HS-5 (cell line): ENCODE measurements at regions not wholly inside any gene's neighbourhood (a gene's known extent, or its start where the extent isn't known, plus 50 kb on each side); places are given as distances from the start of the nearest gene placed in this dataset.
A peak's percentile ranks its signal among the peaks of the same experiment; 100 is the strongest.

Experiments
- DNase-seq: peaks from one replicate; pipeline ENCODE4 v3.0.0-alpha.2; 2012; ENCODE audit warnings: low read depth

DNA sequence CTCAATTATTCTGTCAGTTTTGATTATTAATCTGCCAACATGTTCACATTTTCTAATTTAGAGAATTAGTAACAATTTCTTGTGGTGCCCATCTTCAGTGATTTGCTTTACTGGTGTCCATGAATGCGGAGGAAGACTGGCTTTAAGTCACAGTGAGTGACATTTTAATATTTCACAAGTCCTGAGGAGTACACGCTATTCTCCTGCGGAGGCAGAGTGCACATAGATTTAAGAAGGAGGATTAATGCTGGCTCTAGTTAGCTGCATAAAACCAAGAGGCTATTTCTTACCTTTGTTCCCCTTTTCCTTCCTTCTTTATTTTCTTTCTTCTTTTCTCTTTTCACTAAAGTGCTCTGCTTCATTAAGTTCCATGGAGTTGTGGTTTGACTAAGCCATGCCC is 495.2 kb upstream of the IGFBP7 start:
- no peak for DNase-seq

DNA sequence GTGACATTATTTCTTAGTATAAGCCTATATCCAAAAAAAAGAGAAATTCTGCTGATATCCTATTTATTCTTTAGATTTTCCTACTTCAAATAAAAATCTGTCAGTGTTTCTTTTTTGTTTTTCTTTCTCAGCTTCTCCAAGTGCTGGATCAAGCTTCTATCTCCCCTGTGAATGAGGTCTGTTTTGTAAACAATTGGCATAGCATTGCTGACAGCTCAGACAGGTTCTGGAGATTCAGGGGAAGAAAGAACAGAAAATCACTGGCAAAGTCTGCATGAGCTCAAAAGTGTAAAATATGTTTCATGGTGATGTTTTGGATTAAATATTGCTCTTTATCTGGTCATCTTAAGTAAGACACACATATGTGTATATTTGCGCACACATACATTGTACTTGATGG is 492.0 kb upstream of the IGFBP7 start:
- no peak for DNase-seq

DNA sequence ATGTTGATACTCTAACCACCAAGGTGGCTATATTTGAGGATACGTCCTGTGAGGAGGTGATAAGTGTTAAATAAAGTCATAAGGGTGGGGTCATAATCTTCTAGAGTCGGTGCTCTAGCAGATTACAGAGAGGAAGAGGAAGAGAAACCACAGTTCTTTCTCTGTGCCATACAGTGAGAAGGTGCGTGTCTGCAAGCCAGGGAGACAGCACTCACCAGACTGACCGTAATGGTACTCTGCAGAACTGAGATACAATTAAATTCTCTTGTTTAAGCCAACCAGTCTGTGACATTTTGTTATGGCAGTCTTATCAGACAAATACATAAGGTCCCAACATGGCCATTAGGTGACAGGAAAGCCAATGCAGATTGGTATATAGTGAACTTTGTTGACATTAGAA is 480.9 kb upstream of the IGFBP7 start:
- DNase-seq = no peak

GRCh38 chr4:57588557-57588956 is 478.4 kb upstream of the IGFBP7 start:
- no peak for DNase-seq

GRCh38 chr4:57580710-57581599 is 470.8 kb upstream of the IGFBP7 start:
- no peak for DNase-seq

GRCh38 chr4:57575426-57575825 is 465.2 kb upstream of the IGFBP7 start:
- no peak for DNase-seq

DNA sequence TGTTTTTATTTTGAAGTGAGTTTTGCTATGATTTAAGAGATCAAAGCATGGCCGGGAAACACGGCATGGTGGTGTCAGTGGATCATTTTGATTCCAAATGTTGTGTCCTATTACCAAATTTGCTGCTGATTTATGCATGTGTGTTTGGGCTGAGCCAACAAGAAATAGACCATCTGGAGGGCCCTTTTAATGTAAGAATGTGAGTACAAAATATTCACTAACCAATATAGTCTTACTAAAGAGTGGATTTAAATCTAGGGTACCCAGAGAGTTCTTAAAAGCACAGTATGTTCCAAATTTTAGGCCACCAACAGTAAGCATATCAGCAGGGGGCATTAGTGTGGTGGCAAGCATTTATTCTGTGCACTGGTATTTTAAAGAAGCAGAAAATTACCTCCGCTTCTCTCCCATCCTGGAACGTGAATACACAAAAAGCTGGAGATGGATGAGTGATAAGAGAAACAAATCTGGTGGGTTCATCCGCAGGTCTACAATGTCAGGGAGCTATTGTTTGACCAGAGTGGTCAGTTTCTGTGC is 444.4 kb upstream of the IGFBP7 start:
- DNase-seq = no peak

DNA sequence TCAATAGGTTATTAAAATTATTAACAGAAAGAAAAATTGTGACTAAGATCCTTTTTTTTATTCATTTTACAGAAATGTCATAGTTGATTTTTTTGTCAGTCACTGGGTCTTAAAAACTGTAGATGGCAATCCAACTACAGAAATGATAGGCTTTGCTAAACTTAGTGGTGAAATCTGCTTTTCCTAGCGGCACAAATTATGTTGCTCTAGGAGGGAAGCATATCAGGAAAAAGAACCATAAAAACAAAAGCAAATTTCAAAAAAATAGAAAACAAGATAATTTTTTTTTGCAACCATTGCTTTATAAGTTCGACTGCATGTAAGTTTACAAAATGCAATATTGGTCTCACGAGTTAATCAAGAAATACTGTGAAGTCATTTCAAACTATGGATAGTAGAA is 443.5 kb upstream of the IGFBP7 start:
- DNase-seq = no peak

DNA sequence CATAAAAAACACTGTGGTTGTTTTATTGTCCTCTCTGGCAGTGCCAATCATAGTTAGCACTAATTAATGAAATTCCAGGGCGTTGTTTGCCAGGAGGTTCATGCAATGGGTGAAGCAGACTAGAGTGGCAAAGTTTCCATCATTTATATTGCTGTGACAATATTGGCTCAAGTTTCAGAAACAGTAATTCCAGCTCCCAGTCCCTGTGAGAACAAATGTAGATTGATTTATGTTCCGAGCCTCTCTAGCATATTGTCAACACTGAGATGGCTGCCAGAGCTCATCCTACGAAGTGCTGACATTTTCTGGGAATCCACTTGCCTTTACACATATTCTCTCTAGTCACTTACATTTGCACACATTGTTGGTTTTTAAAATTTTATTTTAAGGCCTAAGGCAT is 440.0 kb upstream of the IGFBP7 start:
- DNase-seq = no peak

DNA sequence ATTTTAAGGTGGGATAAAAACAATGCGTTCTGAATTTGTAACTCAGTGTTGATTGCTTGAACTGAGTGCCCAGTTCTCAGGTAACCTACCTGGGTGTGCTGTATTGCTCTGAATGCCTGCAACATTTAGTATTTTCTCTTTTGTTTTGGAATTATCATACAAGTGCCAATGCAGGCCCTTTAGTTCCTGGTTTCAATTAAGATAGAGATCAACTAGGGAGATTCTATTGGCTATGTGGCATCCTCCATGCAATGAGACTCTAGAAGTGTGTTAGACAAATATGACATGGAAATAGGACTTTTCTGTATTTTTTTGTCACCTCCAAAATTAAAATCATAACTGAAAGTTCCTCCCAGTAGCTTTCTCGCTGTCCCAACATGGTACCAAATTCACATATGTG is 438.7 kb upstream of the IGFBP7 start:
- DNase-seq = no peak

- DNase-seq = no peak
These were observed 434.8 kb upstream of the IGFBP7 start for GRCh38 chr4:57544811-57545654.

DNA sequence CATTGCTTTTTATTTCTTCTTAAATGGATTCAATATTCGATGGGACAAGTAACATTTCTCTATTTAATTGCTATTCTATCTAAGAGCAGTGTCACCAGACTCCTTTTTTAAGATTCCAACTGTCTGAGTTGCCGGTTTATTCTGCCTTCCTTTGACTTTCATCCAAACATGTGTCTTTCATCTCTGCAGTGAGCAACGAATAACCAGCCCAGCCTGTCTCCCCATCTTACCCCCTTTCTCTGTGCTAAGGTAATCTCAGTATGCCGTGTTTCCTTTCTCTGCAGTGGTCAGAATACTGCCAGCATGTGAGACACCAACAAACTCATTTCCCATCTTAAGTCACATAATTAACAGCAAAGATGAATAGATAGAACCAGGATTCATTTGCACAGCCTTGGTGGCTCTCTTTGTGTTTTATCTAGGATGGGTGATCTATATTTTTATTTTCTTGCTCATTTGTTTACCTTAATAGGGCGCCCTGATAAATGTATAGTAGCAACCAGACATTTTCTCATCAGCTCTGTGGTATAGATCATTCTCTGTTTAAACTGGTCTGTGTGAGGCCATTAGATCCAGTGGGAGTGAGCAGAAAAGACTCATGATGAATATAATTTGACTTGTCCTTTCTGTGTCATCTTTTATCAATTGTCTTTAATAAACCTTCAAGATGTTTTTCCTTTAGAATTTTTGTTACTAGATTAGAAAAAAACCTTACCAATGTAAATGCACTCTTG is 394.8 kb upstream of the IGFBP7 start:
- DNase-seq = no peak

- no peak for DNase-seq
These were observed 394.0 kb upstream of the IGFBP7 start for GRCh38 chr4:57504139-57504538.

- peak; percentile 32 for DNase-seq
These were observed 391.5 kb upstream of the IGFBP7 start for GRCh38 chr4:57501720-57502119.

GRCh38 chr4:57499786-57500185 is 389.6 kb upstream of the IGFBP7 start:
- DNase-seq = no peak

DNA sequence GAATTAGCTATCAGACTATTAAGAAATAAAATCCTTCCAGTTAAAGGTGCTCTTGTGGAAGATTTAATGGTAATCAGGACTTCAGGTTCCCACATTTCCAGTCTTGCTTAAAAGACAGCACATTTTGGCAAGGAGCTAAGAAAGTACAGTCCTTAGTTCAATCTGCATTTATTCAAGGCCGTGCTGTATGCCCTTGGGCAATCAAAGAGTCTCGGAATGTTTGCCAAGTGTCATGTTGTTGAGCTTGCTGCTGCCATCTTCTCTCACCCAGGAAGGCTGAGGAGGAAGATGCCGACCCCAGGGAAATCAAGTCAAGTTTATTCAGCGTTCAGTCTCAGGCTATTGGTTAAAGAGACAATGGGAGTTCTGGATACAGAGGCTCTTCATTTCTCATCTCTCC is 388.1 kb upstream of the IGFBP7 start:
- no peak for DNase-seq

GRCh38 chr4:57496697-57497471 is 386.7 kb upstream of the IGFBP7 start:
- DNase-seq = no peak

GRCh38 chr4:57494821-57495220 is 384.6 kb upstream of the IGFBP7 start:
- no peak for DNase-seq

DNA sequence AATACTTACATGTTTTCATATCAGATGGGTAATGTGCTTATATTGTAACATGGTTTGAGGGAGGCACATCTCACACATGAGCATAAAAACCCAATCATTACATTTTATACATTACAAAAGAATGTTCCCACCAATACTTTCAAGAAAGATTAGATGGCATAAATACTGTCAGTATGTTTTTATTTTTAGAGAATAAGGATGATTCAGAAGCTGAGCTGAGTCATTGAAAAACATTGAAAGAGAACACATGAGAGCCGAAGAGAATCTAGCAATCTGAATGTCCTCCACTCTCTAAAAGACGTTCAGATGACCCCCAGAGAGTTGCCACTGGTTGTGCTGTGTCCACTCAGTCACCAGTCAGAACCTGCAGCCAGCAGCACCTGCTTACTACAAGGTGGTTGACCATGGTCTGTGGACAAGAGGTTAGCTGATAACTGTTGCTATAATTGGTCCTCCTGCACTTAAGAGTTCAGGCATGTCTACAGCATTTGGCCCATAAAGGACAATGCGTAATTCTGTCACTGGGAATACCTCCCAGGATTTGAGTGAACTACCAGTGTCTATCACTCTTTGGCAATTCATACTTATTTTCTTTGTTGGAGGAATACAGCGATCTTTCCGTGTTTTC is 382.2 kb upstream of the IGFBP7 start:
- DNase-seq = no peak

DNA sequence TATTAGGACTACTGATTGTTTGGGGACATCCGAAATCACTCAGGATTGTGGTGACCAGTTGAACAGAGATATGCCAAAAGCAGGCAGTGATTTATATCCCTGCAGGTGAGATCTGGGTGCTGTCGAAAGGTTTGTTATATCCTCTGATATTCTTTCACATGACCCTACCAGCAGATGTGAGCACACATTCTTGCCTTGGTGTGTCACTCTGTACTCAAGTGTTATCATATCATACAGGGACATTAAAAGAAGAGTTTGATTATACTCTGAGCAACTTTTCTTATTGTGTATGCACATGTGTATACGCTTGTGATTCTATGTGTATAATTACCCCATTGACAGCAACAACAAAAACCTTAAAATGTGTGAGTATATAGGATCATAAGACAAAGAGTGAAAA is 381.2 kb upstream of the IGFBP7 start:
- DNase-seq = no peak
